Testis (tissue), 2 donors: ENCODE measurements at regions not wholly inside any gene's neighbourhood (a gene's known extent, or its start where the extent isn't known, plus 50 kb on each side); places are given as distances from the start of the nearest gene placed in this dataset.
"Not testable (repeated sequence)": the region's sequence is repeated elsewhere in the genome, so short reads cannot be mapped to it uniquely, and the experiment has no call there.

Source experiments
- DNase-seq: peaks from one replicate; pipeline ENCODE4 v3.0.0-alpha.2; 2019
- H3K27ac ChIP-seq, 2 donors: fragments of 200-600 bp; sonication (generic); one replicate each; pipeline ENCODE4 v1.5.1; 2019
- H3K27me3 ChIP-seq: fragments of 200-600 bp; sonication (generic); one replicate; pipeline ENCODE4 v1.5.1; 2019
- H3K36me3 ChIP-seq: fragments of 200-600 bp; sonication (generic); one replicate; pipeline ENCODE4 v1.5.1; 2017; ENCODE audit warnings: low read depth; ENCODE audit errors: missing control alignments
- H3K4me1 ChIP-seq: fragments of 200-600 bp; sonication (generic); one replicate; pipeline ENCODE4 v1.5.1; 2019
- H3K4me3 ChIP-seq, 2 donors: fragments of 200-600 bp; sonication (generic); one replicate each; pipeline ENCODE4 v1.5.1; 2017 to 2019
- H3K9me3 ChIP-seq: fragments of 200-600 bp; sonication (generic); one replicate; pipeline ENCODE4 v1.5.1; 2017
- WGBS, 2 donors: methylation state at CpG; one replicate each; pipeline ENCODE4 v1.1.5; 2018; 5-methylcytosine and 5-hydroxymethylcytosine counted together
- intact Hi-C: fragments of 100-400 bp; cut with DNase I; formaldehyde crosslinking; loops from one replicate; pipeline ENCODE4 v1.15.1; 2023; ENCODE audit warnings: low total_unique reads

DNA sequence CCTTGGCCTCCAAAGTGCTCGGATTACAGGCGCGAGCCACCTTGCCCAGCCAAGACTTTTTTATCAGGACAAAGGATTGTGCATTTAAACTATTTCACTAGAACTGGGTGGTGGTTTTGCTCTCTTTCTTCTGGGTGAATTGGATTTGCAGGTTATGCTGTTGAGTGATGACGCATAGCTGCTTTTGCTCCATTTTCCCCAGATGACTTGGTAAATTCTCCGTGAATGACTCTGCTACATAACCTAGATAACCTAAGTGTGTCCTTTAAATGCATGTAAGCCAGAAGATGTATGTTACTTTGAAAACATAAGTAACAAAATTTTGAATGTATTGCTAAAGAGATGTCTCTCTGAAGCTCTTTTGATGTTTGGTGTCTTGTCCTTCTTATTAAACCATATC lies 103.7 kb downstream of the NSUN5 start:
- H3K27me3 ChIP-seq, H3K4me3 ChIP-seq, H3K9me3 ChIP-seq, H3K36me3 ChIP-seq, DNase-seq, H3K4me1 ChIP-seq, intact Hi-C loops, H3K27ac ChIP-seq: not testable (repeated sequence)
- 62 to 84% methylated on average over 5 of the region's 5 CpGs for whole genome bisulfite sequencing, 2 donors

DNA sequence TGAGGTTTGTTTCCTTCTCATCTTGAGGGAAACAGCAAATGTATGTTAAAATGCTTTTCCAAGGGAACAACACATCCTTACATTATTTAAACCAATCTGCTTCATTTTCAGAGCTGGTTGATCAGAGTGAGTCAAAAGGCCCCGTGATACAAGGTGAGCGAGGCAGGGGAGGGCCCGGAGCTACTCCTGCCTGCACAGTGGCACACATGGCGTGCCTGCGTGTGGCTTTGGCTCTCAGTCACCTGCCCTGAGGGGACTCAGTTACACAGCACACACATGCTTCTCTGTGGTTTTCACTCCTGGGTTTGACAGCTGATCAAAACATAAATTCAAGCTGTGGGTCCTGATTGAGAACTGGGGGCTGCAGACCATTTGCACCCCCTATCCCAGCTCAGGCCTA lies 105.3 kb downstream of the NSUN5 start:
- intact Hi-C loops, H3K4me3 ChIP-seq, H3K4me1 ChIP-seq, H3K36me3 ChIP-seq, H3K9me3 ChIP-seq, DNase-seq, H3K27me3 ChIP-seq, H3K27ac ChIP-seq: not testable (repeated sequence)
- 97% methylated on average over 5 of the region's 5 CpGs; no CpG with 5 or more reads in 1 of the 2 donors for WGBS, 2 donors

DNA sequence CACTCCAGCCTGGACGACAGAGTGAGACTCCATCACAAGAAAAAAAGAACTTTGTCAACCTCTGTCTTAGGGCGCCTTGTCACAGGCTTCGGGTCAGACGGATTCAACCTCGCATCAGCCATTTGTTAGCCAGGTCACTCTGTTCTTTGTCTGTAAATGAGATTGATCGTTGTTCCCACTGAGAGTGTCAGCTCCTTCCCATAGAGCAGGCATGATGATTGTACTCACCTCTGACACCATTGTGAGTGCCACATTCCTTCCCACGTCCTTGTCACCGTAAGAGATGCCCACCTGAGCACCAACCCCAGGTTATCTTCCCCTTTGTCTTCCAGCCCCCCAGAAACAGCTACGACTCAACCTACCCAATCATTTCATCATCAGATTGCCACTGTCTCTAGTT lies 107.4 kb downstream of the NSUN5 start:
- H3K4me3 ChIP-seq, H3K27me3 ChIP-seq, H3K27ac ChIP-seq, H3K9me3 ChIP-seq, intact Hi-C loops, DNase-seq, H3K36me3 ChIP-seq, H3K4me1 ChIP-seq: not testable (repeated sequence)
- WGBS, 2 donors, result 95 to 96% methylated on average over 8 of the region's 9 CpGs

DNA sequence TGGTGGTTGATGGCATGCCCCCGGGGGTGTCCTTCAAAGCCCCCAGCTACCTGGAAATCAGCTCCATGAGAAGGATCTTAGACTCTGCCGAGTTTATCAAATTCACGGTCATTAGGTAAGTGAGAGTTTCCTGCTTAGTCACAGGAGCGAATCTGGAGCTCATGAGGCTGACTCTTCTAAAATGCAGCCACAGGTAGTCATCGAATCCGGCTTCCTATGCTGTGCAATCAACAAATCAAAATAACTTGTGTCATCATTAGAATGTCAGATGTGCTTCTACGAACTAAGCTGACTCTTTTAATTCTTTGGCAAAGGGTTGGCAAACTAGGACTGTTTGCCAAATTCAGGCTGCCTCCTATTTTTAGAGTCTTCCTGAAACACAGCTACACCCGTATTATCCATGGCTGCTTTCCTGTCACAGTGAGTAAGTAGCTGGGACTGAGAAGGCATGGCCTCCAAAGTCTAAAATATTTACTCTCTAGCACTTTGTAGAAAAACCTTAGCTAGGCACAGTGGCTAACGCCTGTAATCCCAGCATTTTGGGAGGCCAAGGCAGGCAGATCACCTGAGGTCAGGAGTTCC lies 108.0 kb downstream of the NSUN5 start:
- intact Hi-C loops, H3K27ac ChIP-seq, H3K9me3 ChIP-seq, DNase-seq, H3K27me3 ChIP-seq, H3K36me3 ChIP-seq, H3K4me1 ChIP-seq, H3K4me3 ChIP-seq: not testable (repeated sequence)
- WGBS, 2 donors, result no CpG with 5 or more reads among the region's 9 CpGs

DNA sequence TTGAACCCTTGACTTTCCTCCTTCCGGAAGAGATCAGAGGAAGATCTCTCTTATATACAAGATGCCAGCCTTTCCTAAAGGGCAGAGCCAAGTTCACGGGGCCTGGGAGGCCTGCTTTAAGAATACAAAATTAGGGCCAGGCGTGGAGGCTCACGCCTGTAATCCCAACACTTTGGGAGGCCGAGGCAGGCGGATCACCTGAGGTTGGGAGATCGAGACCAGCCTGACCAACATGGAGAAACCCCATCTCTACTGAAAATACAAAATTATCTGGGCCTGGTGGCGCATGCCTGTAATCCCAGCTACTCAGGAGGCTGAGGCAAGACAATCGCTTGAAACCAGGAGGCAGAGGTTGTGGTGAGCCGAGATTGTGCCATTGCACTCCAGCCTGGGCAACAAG lies 108.2 kb upstream of the SPDYE9 start:
- H3K36me3 ChIP-seq, H3K9me3 ChIP-seq, DNase-seq, H3K4me1 ChIP-seq, H3K4me3 ChIP-seq, intact Hi-C loops, H3K27me3 ChIP-seq, H3K27ac ChIP-seq: not testable (repeated sequence)
- WGBS, 2 donors, result 100% methylated on average over 7 of the region's 10 CpGs; no CpG with 5 or more reads in 1 of the 2 donors

DNA sequence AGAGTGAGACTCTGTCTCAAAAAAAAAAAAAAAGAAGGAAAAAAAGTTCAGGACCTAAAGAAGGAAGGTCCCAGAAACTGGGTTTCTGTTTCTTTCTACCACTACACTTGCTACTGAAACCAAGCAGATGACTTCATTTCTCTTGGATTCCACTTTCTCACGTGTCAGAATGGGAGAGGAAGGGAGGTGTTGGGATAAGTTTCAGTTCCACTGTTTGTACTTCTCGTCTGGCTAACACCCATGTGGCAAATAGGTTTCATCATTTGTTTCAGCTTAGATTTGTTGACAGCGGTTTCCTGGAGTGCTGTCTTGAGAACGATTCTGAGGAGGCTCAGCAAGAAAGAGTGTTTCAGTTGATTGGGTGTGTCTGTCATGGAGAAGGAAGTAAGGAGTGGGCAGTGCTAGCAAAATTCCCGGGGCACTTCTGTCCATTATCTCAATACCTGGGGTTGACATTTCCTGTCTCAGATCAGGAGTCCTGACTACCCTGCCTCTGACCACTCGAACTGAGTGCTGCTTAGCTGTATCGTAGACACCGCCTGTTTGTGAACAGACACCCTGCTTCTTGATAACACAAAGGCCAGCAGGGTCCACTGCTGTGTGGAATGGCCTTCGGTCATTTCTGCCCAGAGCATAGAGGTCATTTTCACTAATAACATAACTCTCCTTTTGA lies 104.8 kb upstream of the SPDYE9 start:
- H3K27ac ChIP-seq, intact Hi-C loops: not testable (repeated sequence)
- WGBS, 2 donors, result 87 to 100% methylated on average over 1 to 3 of the region's 9 CpGs

DNA sequence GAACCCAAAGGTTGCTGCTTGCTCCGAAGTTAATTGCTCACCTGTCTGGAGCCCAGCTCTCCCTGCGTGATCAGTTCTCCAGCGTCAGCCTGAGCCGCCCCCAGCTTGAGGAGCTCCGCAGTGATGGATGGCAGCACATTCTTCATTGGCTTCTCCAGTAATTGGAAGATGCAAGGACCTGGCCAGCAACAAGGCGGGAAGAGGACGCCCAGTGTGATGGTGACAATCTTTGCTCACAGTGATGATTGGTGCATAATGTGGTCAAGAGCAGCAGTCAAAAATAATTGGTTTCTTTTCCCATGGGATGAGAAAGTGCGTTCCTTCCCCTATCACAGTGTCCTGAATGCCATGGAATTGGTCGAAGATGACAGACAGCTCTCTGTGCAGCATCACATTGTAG lies 102.4 kb upstream of the SPDYE9 start:
- H3K4me3 ChIP-seq, intact Hi-C loops, H3K27me3 ChIP-seq, DNase-seq, H3K36me3 ChIP-seq, H3K9me3 ChIP-seq, H3K27ac ChIP-seq, H3K4me1 ChIP-seq: not testable (repeated sequence)
- 92% methylated on average over 6 of the region's 9 CpGs; no CpG with 5 or more reads in 1 of the 2 donors for WGBS, 2 donors

More for the DNA sequence above, 104.8 kb upstream of the SPDYE9 start:
- H3K4me3 ChIP-seq, H3K36me3 ChIP-seq, H3K9me3 ChIP-seq, H3K27me3 ChIP-seq, DNase-seq, H3K4me1 ChIP-seq: not testable (repeated sequence)

DNA sequence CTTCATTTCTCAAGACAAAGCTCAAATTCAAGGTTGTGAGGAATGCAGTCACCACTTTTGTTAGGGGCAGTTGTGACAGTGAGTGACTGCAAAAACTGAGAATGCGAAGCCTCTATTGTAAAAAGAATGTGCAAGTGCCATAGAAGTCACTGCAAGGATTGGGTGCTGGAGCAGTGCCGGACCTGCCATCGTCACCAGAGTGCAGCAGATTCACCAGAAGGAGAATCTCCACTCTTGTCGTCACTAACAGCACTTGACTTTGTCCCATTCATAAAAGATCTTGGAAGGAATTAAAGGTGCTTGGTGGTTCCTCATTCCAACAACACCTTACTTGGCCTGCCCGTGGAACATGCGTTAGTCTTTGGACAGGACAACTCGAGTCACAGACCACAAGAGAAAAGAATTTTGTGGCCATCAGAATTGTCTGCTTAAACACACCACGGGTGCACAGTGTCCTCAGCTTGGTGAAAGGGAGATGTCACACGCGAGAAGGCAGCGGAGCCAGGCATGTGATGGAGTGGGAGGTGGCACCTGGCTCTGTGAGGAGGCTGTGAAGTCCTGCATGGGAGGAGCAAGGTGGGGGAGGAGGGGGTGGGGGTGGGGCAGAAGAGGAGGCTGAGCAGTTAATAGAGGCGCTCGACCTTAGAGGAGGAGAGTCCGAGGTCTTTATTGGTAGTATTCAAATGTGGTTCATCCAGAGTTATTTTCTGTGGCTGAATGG lies 100.9 kb upstream of the SPDYE9 start:
- H3K27ac ChIP-seq, H3K4me1 ChIP-seq, intact Hi-C loops, H3K9me3 ChIP-seq, DNase-seq, H3K4me3 ChIP-seq, H3K36me3 ChIP-seq, H3K27me3 ChIP-seq: not testable (repeated sequence)
- WGBS, 2 donors, result no CpG with 5 or more reads among the region's 14 CpGs

DNA sequence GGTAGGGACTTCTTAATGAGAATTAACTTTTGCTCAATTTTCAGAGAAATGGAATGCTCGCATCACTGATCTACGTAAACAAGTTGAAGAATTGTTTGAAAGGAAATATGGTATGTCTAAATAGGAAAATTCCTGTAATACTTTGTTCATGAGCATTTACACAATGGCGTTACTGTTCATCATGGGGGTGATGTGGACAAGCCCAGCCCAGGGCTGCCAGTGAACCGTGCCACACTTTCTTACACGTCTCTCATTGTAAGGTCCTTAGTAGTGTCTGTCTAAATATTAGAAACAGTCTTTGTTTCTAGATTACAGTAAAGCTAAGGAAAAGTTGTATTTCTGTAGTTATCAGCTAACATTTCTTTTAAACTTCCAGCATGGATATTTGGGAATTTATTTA lies 91.0 kb upstream of the SPDYE9 start:
- H3K36me3 ChIP-seq, H3K27me3 ChIP-seq, H3K4me3 ChIP-seq, DNase-seq, intact Hi-C loops, H3K9me3 ChIP-seq, H3K27ac ChIP-seq, H3K4me1 ChIP-seq: not testable (repeated sequence)
- no CpG with 5 or more reads among the region's 5 CpGs for WGBS, 2 donors

DNA sequence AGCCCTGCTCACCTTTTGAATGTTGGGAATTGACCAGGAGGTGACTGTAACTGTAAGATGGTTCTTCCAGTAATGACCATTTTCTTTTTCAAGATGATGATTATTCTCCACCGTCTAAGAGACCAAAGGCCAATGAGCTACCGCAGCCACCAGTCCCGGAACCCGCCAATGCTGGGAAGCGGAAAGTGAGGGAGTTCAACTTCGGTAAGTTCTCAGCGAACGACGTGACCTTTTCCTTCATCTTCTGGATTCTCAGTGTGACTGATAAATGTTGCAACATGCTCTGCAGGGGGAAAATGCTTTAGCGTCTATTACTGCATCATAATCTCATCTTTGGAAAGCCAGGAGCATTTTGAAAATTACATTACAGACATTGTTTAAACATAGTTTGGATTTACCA lies 89.5 kb upstream of the SPDYE9 start:
- H3K36me3 ChIP-seq, intact Hi-C loops, H3K9me3 ChIP-seq, H3K27ac ChIP-seq, H3K4me3 ChIP-seq, H3K27me3 ChIP-seq, H3K4me1 ChIP-seq, DNase-seq: not testable (repeated sequence)
- WGBS, 2 donors, result no CpG with 5 or more reads among the region's 10 CpGs

DNA sequence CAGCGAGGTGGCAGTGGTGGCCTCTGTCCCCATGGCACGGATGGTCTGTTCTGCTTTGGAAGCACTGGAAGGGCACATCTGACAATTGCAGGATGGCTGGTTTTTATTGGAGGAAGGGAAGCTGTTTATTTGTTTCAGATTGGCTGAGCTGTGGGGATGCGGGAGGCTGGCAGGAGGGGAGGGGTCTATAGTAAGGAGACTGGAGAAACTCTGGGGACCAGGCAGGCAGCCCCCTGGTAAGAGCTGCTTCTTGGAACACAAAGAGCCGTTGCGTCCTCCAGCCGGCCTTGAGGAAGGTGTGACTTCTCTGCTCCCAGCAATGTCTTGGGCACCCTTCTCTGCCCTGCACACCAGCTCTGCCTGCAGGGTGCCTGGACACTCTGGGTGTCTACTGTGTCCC lies 85.1 kb upstream of the SPDYE9 start:
- H3K4me3 ChIP-seq, DNase-seq: not testable (repeated sequence)

DNA sequence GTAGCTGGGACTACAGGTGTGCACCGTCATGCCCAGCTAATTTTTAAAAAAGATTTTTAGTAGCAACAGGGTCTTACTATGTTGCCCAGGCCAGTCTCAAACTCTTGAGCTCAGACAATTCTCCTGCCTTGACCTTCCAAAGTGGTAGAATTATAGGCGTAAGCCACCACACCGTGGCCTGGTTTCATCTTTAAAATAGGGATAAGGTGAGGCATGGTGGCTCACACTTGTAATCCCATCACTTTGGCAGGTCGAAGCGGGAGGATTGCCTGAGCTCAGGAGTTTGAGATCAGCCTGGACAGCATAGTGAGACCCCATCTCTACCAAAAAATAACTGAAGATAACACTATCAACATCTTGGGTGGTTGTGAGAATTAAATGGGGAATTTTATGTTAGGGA lies 84.6 kb upstream of the SPDYE9 start:
- H3K9me3 ChIP-seq, H3K36me3 ChIP-seq, H3K27ac ChIP-seq, H3K4me1 ChIP-seq, H3K4me3 ChIP-seq, DNase-seq, H3K27me3 ChIP-seq, intact Hi-C loops: not testable (repeated sequence)
- 97 to 100% methylated on average over 4 of the region's 5 CpGs for WGBS, 2 donors

More for the DNA sequence above, 85.1 kb upstream of the SPDYE9 start:
- H3K9me3 ChIP-seq, H3K36me3 ChIP-seq, H3K4me1 ChIP-seq, H3K27ac ChIP-seq, intact Hi-C loops, H3K27me3 ChIP-seq: not testable (repeated sequence)
- 80 to 81% methylated on average over 5 to 6 of the region's 6 CpGs for WGBS, 2 donors
